Erythroblast (primary cell): ENCODE measurements at regions not wholly inside any gene's neighbourhood (a gene's known extent, or its start where the extent isn't known, plus 50 kb on each side); places are given as distances from the start of the nearest gene placed in this dataset.

ENCODE experiments used
- GATA1 ChIP-seq: IDR thresholded peaks from 2 replicates; pipeline ENCODE4 v1.6.1; 2011; ENCODE audit warnings: low read depth, mild to moderate bottlenecking, control low read depth, low read length, moderate library complexity
- POLR2A ChIP-seq: IDR thresholded peaks from 2 replicates; pipeline ENCODE4 v1.6.1; 2011; ENCODE audit warnings: mild to moderate bottlenecking, low read length

- no peak for TF ChIP-seq POLR2A
- TF ChIP-seq GATA1 = no peak
Observed at GRCh38 chr16:86378831-86379504, 131.4 kb upstream of the FOXF1 start.
